GM10847 (cell line): ENCODE measurements at regions not wholly inside any gene's neighbourhood (a gene's known extent, or its start where the extent isn't known, plus 50 kb on each side); places are given as distances from the start of the nearest gene placed in this dataset.

Source experiments
- POLR2A ChIP-seq: IDR thresholded peaks from 2 replicates; pipeline ENCODE4 v1.6.1; 2011; ENCODE audit not compliant: insufficient read length; ENCODE audit errors: extremely low read depth

DNA sequence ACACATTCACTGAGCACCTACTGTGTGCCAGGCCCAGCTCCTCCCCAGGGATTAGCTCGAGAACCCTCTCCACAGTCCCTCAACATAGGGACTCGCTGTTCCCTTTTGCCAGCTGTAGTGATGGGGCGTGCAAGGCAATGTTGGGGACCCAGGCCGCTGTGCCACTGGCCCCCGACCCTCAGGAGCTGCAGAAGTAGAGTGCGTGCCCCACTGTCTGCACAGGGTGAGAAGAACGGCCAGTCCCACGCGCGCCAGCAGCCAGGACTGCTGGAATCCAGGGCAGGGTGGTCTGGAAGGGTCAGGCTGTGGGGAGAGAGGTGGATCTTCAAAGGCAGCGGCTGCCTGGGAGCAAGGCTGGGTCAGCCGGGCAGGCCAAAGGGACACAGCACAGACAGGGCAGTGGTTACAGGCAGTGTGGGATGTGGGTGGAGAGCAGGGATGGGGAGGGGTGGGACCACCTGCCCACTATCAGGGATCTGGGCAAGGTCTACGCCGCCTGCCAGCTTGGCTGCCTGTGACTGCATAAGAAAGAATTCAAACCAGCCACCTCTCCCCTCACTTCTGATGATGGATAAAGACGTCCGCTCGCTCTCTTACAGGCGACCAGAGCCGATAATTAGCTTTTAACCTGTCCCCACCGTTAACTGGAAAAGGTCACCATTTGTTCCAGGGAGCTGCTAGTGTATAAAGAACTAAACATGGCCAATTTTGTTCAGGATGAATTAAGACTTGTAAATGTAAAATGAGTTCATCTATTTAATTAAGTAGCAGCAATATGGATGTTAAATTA lies 86.7 kb upstream of the GSE1 start:
- no peak for TF ChIP-seq POLR2A

DNA sequence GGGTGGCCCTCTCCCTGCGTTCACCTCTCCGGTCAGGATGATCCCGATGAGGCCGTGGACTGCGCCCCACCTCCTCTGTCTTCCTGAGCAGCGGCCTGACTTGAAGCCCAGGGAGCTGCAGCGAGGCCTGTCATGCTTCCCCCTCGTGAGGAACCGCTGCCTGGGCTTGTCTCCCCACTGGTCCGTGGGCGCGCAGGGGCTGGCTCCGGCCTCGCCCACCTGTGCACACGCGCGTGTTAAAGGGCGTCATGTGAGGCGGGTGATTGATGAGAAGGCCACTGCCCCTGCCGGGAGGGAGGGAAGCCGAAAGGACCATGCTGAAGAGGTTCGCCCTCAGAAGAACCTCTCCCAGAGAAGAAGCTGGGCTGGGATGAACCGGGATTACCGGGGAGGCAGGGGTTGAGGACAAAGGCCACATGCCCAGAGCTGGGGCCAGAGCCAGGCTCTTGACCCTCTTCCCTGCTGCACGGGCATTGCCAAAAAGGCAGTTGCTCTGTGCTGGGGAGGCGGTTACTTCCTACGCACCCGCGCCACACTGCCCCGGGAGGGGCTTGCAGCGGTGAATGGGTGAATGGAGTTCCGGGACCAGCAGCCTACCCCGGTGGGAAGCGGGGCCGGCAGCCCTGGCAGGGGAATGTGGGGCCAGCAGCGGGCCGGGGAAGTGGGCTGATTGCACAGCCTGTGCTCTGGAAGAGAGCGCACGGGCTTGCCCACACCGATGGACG lies 85.9 kb upstream of the GSE1 start:
- no peak for TF ChIP-seq POLR2A

DNA sequence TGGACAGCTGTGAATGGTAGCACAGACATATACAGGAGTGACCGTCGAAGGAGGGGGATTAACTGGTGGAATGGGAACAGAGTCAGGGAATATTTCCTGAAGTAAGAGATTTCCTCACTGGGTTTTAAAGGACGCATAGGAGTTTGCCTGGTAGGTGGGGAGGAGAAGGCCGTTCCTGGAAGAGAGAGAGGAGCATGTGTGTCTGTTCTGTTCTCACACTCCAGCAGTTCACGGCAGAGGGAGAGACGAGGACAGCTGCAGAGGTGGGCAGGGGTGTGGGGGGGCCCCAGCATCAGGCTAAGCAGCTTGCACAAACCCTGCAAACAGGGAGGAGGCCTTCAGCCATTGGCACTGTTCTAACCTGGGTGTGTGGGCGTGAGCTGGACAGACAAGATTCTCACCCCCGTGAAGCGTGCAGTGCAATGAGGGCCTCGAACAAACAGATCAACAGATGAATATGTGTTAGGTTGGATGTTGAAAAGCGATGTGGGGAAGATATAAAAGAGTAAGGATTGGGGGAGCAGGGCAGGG lies 85.3 kb upstream of the GSE1 start:
- TF ChIP-seq POLR2A, result no peak

DNA sequence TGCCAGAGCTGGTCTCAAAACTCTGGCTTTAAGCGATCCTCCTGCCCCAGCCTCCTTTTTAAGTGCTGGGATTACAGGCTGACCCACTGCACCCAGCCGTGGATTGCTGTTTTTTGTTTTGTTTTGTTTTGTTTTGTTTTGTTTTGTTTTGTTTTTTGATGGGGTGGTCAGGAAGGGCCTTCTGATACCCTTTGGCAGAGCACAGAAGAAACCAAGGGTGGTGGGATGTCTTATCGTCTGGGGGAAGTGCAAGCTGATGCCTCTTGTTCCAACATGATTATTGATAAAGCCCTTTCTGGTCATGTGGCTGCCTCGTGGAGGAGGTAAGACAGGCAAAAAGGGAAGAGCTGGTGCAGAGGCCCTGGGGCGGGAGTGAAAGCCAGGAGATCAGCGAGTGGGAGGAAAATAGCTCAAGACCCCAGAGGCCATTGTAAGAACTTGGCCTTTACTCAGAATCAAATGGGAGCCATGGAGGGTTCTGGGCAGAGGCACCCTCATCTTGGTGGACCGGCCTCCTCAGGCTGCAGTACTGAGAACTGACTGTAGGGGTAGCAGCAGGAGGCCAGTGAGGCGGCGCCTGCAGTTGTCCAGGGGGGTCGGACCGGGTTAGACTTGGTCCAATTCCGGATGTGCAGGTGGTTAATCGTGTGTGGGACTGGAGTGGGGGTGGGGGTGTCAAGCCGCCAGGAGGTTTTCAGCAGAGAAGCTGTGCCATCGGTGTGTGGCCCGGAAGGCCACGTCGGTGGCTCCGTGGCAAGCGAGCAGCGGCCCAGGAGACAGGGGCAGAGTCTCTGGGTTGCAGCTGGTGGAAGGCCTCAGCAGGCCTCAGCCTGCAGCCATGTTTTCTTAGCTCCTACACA lies 84.4 kb upstream of the GSE1 start:
- no peak for TF ChIP-seq POLR2A

DNA sequence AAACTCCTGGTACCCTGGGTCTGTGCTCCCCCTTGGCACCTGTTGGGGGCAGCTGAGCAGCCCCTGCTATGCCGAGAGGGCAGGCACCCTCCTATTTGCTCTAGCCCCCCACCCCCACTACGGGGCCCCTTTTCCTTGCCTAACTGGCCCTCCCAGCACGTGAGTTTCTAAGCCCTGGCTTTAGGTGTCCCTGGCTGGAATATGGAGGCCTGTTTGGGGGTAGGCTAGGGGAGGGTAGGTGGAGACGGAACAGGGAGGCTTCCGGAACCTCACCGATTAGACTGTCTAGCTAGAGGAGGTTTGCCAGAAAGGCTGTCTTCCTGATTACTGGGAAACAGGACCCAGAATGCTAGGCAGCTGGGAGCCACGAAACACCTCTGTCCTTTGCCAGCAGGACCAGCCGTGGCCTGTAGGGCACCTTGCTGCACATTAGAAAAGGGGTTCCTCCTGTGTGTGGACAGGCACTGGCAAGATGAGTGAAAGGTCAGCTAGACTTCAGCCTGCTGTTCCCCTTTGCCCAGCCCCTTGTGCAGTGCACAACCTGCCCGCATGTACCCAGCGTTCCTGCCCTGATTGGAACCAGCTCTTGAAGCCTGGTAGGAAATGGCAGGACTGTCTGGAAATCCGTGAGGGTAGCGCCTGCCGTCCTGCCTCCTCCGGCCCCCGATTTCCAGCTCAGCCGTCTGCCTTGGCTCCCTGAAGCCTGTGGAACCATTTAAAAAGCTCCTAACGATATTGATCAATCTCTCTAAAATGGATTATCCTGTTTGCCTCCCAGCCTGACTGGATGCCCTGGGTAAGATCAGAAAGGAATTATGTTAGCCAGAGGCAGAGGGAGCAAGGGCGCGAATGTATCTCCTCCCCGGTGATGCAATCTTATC lies 83.4 kb upstream of the GSE1 start:
- no peak for TF ChIP-seq POLR2A

DNA sequence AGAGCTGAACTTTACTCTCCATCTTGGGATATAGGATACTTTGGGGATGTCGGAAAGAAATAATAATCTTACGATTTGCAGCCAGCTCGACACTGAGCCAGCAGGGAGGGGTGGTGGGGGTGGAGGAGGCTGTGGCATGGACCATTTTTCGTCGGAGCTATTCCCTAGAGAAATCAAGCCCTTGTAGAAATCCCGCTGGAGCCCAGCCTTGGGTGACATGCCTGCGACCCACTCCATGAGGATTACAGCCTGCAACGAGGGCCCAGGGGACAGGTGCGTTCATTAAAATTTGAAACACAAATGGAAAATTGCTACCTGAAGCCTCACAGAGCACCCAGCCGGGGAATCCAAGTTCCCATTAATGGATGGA lies 82.8 kb upstream of the GSE1 start:
- TF ChIP-seq POLR2A, result no peak

DNA sequence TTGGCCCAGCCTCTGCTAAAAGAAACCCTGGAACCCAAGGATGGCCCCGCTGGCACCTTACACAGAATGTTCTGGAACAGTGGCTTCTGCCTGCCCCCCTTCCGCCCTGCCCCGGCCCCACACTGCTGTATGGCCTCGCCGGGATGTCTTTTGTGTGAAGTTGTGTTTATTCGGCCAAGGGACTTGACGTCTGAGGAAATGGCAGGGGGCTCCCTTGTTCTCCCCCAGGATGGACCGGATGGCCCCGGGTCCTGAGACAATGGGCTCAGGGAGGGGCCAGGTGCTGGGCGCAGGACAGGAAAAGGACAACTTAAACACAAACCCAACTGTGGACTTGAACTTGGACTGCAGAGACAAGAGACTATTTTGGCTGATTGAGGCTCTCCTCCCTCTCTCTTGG lies 81.6 kb upstream of the GSE1 start:
- no peak for TF ChIP-seq POLR2A

DNA sequence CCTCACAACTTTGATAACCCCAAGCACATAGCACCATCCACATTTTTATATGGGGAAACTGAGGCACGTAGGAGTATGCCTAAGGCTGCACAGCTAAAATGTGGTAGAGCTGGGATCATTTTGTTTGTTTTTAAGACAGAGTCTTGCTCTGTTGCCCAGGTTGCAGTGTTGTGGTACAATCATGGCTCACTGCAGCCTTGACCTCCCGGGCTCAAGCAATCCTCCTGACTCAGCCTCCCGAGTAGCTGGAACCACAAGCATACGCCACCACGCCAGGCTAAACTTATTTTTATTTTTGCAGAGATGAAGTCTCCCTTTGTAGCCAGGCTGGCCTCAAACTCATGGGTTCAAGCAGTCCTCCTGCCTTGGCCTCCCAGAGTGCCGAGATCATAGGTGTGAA lies 81.0 kb upstream of the GSE1 start:
- no peak for TF ChIP-seq POLR2A

DNA sequence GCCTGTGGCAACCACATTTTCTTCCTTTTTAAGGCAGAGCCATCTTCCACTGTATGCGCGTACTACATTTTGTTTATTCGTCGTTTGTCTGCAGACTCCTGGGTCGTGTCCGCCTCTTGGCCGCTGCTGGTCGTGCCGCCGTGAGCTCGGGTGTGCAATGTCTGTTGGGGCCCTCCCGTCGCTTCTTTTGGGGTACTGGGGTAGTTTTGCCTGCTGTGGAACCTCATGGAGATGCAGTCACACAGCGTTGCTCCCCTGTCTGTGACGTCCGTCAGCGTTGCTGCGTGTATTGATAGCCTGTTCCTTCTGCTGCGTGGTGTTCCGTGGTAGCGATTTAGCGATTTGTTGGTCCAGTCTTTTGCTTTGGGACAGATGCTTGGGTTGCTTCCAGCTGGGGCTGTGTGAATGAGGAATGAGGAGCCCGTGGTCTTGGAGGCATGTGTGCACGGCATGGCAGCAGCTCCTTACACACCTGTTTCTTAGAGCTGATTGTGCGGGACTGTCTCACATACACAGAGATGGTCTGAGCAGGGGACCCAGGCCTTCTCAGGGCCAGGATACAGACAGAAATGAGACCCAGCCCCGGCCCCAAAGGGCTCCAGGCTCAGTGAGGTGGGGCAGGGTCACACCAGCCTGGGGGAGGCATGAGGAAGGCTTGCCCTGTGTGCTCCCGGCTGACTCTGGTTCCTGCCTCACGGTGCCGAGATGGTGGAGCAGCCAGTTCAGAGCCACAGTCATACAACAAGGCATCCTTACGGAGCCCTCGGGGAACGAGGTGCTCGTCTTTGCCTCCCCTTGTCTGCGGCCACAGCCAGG lies 78.4 kb upstream of the GSE1 start:
- no peak for TF ChIP-seq POLR2A

DNA sequence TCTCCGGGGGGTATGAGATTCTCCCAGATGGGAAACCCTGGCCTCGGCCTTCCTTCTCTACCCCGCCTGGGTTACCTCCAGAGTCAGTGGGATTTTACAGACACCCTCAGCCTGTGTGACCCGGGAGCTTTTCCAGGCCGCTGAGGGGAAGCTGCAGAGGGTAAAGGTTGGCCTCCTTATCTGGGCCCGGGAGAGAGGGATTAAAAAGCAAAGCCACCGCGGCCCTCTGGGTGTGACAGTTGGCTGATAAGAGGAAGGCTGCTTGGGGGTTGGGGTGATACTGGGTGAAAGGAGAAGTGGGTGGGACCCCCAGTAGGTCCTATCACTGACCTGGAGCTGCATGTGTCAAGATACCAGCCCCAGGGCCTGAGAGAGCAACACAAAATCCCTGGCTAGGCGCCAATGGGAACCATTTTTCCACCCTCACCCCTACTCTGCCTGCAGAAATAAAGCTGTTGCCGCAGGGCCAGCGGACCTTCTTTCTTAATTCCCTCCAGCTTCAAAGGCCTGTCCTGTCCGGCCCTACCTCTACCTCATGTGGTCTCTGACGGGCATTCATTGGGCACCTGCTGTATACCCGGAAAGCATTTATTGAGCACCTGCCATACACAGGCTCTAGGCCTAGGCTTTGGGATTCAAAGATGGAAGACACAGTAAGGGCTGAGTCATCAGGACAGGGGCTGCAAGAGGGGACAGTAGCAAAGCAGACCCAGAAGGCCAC lies 77.6 kb upstream of the GSE1 start:
- TF ChIP-seq POLR2A, result no peak

DNA sequence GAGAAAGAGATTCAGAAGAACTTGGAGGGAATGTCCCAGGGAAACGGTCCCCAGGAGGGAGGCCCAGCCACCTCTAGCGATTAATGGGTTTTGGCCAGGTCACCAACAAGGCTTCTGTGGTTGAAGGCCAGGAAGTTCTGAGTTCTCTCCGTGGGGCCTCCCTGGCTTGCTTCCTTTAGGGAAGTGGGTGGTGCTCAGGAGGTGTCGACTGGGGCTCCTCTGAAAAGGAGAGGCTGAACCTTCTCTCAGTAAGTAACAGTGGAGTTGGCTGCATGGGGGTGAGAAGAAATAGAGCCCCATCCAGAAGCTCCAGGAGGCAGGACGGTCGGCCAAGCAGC lies 77.1 kb upstream of the GSE1 start:
- TF ChIP-seq POLR2A, result no peak

DNA sequence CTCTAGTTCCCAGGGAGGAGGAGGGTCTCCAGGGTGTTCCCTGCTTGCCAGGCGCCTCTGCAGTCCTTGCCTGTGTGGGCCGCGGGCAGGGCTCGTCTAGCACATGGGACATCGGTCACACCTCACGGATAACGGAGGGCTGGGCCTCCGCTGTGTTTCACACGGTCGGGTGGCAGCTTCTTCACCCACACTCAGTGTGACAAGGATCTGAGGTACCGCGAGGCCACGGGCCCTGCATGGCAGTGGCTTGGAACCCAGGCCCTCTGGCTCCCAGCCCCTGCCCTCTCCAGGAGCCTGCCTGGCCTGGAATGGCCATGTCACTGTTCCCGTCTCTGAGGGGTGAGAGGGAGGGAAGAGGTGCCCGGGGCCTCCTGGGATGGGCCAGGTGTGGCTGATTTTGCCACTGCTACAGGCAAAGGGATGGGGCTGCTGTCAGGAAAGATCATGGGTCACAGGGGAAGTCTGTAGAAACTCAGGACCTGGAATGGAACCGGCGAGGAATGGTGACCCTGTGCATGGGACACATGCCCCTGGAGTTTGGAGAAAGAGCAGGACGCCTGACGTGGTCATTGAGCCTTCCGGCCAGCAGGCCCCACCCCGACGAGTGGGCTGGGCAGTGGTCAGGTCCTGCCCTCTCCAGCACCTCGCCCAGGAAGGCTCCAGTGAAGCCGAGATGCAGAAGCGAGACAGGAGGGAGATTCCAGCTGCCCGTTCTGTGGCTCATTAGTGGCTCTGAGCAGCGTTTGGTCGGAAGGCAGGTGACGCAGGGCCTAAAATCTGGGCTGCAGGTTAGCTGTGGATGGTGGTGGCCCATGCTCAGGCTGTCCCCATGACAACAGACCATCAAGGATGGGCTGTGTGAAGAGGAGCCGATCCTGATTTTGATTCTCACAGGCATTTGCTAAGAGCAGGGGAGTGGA lies 76.5 kb upstream of the GSE1 start:
- TF ChIP-seq POLR2A, result no peak
